ENCODE measurements at regions not wholly inside any gene's neighbourhood (a gene's known extent, or its start where the extent isn't known, plus 50 kb on each side); places are given as distances from the start of the nearest gene placed in this dataset.

GRCh38 chr6:53744321-53744720 is 50.5 kb upstream of the LRRC1 start:
- no peak for TF ChIP-seq CTCF (IDR thresholded peaks at IDR 0.05)
- TF ChIP-seq POLR2A (IDR thresholded peaks at IDR 0.05): no peak
- no peaks in the 10 kb centered on the region for H3K36me3 ChIP-seq (replicated peaks in 1 of 2; ENCODE audit: insufficient read depth in 1 of 2, low read depth in 2 of 2)
- H3K27ac ChIP-seq: no peak overlapping the region
- DNase-seq (no peak), ATAC-seq (no peak)
- no peak overlapping the region for H3K4me3 ChIP-seq
- WGBS, 2 donors: 55 to 60% methylated on average over 4 of the region's 4 CpGs
- H3K4me1 ChIP-seq: no peaks in the 10 kb centered on the region
- intact Hi-C loops (cut with DNase I): no loop called here
- no peaks in the 10 kb centered on the region for H3K9me3 ChIP-seq
- H3K27me3 ChIP-seq: no peaks in the 10 kb centered on the region

- Histone ChIP-seq H3K9me3 (no peaks in the 10 kb centered on the region), H3K36me3 (replicated peaks in 1 of 2; ENCODE audit: insufficient read depth in 1 of 2, low read depth in 2 of 2) (no peaks in the 10 kb centered on the region), H3K4me1 (no peaks in the 10 kb centered on the region), H3K27ac (no peak overlapping the region), H3K27me3 (no peaks in the 10 kb centered on the region), H3K4me3 (no peak overlapping the region)
- DNase-seq (no peak), ATAC-seq (no peak)
- TF ChIP-seq POLR2A (IDR thresholded peaks at IDR 0.05): no peak
- no peak for TF ChIP-seq CTCF (IDR thresholded peaks at IDR 0.05)
- 82 to 85% methylated on average over 10 of the region's 10 CpGs for WGBS, 2 donors
- intact Hi-C loops (cut with DNase I): no loop called here
Observed at GRCh38 chr6:53741034-53741823, 53.6 kb upstream of the LRRC1 start.

GRCh38 chr6:53737746-53738145 is 57.1 kb upstream of the LRRC1 start:
- ATAC-seq: no peak
- TF ChIP-seq CTCF (IDR thresholded peaks at IDR 0.05): no peak
- TF ChIP-seq POLR2A (IDR thresholded peaks at IDR 0.05): no peak
- Histone ChIP-seq H3K36me3 (replicated peaks in 1 of 2; ENCODE audit: insufficient read depth in 1 of 2, low read depth in 2 of 2) (no peaks in the 10 kb centered on the region), H3K4me1 (no peaks in the 10 kb centered on the region), H3K27ac (no peak overlapping the region), H3K9me3 (no peaks in the 10 kb centered on the region), H3K27me3 (no peaks in the 10 kb centered on the region), H3K4me3 (no peak overlapping the region)
- DNase-seq: no peak
- 81 to 91% methylated on average over 3 of the region's 3 CpGs for WGBS, 2 donors
- intact Hi-C loops (cut with DNase I): no loop called here

GRCh38 chr6:53735896-53736295 is 58.9 kb upstream of the LRRC1 start:
- Histone ChIP-seq H3K36me3 (replicated peaks in 1 of 2; ENCODE audit: insufficient read depth in 1 of 2, low read depth in 2 of 2) (no peaks in the 10 kb centered on the region), H3K27ac (no peak overlapping the region), H3K27me3 (no peaks in the 10 kb centered on the region), H3K4me3 (no peak overlapping the region), H3K4me1 (no peaks in the 10 kb centered on the region), H3K9me3 (no peaks in the 10 kb centered on the region)
- intact Hi-C loops (cut with DNase I): no loop called here
- WGBS, 2 donors: 77 to 86% methylated on average over 4 of the region's 4 CpGs
- no peak for DNase-seq
- ATAC-seq: no peak
- TF ChIP-seq CTCF (IDR thresholded peaks at IDR 0.05): no peak
- no peak for TF ChIP-seq POLR2A (IDR thresholded peaks at IDR 0.05)
